HG03558 (cell line): ENCODE measurements at regions not wholly inside any gene's neighbourhood (a gene's known extent, or its start where the extent isn't known, plus 50 kb on each side); places are given as distances from the start of the nearest gene placed in this dataset.
"Not testable (repeated sequence)": the region's sequence is repeated elsewhere in the genome, so short reads cannot be mapped to it uniquely, and the experiment has no call there.

Source experiments
- ATAC-seq: cut with Tn5 transposase; IDR thresholded peaks from one replicate; pipeline ENCODE4 v1.9.1; 2021; ENCODE audit warnings: moderate number of reproducible peaks; ENCODE audit not compliant: unreplicated experiment; ENCODE audit errors: extremely low read depth

DNA sequence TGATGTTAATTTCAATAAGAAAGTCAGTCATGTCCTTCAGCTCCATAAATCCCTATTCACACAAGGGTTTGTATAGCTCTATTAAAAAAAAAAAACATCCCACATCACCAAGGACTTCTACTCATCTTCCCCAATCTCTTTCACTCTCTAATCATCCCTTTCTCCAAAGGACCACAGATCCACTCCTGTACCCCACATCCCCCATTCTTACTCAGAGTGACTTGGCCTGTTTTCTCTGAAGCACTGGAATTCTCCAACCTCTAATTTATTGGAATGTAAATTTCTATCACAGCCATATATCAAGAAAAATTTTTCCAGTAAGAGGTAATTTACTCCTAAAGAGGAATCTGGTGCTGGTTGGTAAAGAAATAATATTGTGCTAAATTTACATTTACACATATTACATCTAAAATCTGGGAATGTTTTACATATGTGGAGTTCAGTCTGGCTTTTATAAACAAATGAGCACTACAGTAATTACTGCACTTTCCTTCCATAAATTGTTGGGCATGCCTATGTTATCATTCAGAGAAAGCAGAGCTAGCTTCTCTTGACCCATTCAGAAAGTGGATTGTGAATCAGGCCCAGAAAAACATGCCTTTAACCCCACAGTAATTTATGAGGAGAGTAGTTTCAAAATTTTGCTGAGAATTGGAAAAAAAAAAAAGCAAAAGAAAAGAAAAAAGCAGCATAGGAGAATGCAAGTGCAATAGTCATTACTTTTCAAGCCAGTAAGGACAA is 399.5 kb upstream of the TNC start:
- no peak for ATAC-seq

DNA sequence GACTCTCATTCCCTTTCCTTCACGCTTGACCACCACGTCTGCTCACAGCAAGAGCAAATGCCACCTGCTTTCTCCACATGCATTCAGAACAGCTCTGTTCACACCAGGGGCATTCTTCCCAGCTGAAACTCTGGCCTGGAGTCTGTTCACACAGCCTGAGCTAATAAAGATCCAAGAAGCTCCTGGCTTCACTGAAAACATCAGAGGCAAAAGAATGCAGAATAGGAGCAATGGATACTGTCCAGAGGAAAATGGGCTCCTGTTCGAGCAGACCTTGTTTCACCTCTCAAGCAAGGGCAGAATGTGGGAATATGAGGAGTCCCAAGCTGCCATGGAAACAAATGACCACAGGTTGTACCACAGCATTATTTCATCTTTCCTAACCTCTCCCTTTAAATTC is 402.7 kb upstream of the TNC start:
- no peak for ATAC-seq

DNA sequence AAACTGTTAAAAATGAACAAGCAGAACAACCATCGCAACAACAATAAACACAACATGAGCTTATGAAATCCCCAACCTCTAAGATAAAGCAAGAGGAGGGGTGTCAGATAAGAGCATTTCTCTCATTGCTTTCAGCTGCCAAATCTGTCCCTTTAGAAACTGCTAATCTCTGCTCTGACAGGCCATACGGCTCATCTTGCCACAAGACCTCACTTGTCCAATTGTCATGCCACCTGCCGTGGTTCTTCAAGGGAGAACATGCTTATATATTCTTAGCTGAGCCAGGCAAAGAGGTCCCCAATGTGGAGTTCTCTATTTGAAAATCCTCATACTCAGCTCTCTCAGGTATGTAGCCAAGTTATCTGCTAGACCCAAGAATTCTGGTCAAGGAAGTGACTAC is 405.0 kb upstream of the TNC start:
- ATAC-seq = no peak

GRCh38 chr9:115524453-115525059 is 406.6 kb upstream of the TNC start:
- ATAC-seq = no peak

DNA sequence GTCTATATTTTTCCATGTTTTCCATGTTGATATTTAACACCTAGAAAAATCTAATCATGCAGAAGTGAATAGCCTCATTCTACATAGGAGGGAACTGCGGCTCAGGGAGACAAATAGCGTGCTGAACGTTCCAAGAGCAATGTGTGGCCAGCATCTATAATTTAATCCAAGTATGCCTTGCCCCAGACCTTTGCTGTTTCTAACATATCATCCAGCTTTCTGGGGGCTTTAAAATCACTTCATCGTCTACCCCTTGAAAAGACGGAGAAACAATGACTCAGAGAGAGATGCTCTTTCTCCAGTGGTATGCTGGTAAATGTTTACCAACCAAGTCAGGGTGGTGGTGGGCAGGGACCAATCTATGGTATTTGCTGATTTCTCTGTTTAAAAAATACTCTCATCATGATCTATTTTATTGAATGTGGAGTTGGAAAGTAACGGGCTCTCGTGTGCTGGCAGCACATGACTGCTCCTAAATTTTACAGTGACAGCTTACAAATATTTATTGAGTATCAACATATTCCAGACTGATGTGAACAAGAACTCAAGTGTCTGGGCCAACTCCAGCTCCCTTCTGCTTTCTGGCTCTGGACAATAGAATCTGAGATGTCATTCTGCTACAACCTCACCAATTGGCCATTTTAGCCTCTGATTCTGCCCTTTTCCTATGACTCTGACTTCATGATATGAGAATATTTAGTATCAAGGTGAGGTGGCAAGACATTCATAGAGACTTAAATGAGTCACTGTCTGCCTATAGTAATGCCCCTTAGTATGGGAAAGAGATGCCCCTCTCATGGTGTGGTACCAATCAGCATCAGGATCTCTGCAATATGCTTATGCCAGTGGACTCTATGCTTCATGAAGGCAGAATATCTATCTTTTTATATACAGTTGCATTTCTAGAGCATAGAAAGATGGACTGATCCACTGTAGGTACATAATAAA is 407.4 kb upstream of the TNC start:
- no peak for ATAC-seq

GRCh38 chr9:115531410-115532125 is 413.6 kb upstream of the TNC start:
- ATAC-seq = no peak

- no peak for ATAC-seq
Measured at GRCh38 chr9:115533511-115533910, 415.6 kb upstream of the TNC start.

- no peak for ATAC-seq
Measured at GRCh38 chr9:115540091-115540490, 422.1 kb upstream of the TNC start.

GRCh38 chr9:115543511-115543910 is 425.6 kb upstream of the TNC start:
- ATAC-seq = no peak

DNA sequence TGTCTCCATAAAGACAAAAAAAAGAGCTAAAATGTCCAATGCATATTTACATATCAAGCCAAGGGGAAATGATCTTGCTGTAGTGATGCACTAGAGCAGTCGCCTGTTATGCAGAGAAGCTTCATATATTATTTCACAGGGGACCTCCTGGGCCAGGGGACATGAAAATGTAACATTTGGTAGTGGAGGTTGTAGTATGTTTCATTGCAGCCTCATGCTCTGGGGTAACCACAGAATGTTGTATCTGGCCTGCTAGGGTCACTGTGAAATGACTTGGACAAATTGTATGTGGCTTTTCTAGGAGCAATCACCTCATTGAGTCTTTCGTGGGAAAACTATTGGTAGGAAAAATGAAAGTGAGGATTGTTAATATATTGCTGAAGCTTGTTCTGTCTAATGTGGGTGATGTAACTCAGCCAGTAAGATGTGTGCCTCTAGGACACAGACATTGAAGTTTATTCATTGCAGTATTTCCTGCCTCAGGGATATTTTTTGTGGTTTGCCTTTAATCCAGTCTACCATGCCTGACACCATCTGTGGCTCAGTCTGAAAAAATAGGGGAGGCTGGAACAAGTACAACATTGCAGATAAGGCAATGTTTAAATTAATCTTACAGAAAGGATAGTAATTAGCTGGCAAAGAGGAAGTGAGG is 430.8 kb upstream of the TNC start:
- ATAC-seq = no peak

GRCh38 chr9:115551396-115551795 is 433.4 kb upstream of the TNC start:
- no peak for ATAC-seq

GRCh38 chr9:115553060-115553773 is 435.3 kb upstream of the TNC start:
- no peak for ATAC-seq

DNA sequence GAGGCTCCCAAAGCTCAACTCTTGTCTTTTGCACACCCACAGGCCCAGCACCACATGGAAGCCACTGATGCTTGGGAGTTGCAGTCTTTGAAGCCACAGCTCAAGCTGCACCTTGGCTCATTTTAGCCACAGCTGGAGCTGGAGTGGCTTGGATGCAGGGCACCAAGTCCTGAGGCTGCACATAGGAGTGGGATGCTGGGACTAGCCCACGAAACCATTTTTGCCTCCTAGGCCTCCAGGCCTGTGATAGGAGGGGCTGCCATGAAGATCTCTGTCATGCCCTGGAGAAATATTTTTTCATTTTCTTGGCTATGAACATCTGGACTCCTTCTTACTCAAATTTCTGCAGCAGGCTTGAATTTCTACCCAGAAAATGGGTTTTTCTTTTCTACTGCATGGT is 438.5 kb upstream of the TNC start:
- no peak for ATAC-seq

GRCh38 chr9:115575147-115575546 is 457.2 kb upstream of the TNC start:
- ATAC-seq = no peak

- not testable (repeated sequence) for ATAC-seq
Measured at GRCh38 chr9:115585458-115585857, 467.5 kb upstream of the TNC start.

DNA sequence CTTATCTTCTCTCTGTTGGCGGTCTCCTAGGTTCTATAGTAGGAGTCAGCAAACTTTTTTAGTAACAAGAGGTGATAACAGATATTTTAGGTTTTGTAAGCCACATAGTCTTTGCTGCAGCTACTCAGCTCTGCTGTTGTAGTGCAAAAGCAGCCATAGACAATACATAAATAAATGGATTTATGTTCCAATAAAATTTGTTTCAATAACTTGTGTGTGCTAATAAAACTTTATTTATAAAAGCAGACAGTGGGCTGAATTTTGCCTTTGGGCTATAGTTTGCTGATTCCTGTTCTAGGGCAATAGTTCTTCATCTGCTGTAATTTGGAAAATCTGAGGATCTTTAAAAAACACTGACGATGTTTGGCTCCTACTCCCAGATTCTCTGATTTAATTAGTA is 469.4 kb upstream of the TNC start:
- no peak for ATAC-seq

DNA sequence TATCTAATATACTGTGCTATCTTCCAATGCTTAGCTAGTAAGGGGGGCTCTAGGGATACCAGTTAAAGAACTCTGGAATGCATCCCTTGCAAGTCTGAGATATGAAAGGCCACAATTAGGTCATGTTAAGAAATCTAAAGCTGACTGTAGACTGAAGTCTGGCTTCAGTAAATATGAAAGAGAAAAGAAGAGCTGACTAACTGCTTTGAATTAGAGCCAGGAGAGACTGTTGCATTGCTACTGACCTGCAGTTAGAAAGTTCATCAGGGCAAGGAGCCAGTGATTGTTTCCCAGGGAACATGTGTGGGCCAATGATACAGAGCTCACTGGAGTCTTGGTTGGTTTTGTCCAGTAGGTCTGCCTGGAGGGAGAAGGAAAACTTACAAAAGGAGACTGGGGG is 472.1 kb upstream of the TNC start:
- no peak for ATAC-seq

DNA sequence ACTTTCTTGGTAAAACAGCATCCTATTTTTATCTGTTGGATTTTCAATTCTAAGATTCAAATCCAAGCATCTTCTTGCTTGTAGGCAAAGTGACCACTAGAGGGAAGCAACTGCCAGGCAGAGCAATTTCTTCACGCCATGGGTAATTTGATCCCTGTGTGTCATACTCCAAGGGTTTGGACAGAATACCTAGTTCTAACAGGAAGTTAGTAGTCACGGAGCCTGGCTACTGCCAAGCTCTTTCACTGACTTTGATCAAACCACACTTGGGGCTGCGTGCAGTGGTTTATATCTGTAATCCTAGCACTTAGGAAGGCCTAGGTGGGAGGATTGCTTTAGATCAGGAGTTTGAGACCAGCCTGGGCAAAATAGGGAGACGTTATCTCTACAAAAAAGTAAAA is 473.6 kb upstream of the TNC start:
- no peak for ATAC-seq

- no peak for ATAC-seq
Measured at GRCh38 chr9:115593587-115594091, 475.7 kb upstream of the TNC start.
